ENCODE measurements at regions not wholly inside any gene's neighbourhood (a gene's known extent, or its start where the extent isn't known, plus 50 kb on each side); places are given as distances from the start of the nearest gene placed in this dataset.

GRCh38 chr16:22614271-22614947 lies 103.7 kb downstream of the NPIPB5 start:
- H3F3A ChIP-seq (ENCODE audit: control insufficient read depth, insufficient read depth), result no peaks in the 10 kb centered on the region
- no peaks in the 10 kb centered on the region for H3K9me3 ChIP-seq (ENCODE audit: control insufficient read depth, insufficient read depth, low read length)
- no peaks in the 10 kb centered on the region for H3K4me1 ChIP-seq (ENCODE audit: control insufficient read depth, low read length)
- no peaks in the 10 kb centered on the region for H3K27me3 ChIP-seq (ENCODE audit: control insufficient read depth, low read length)
- no peaks in the 10 kb centered on the region for H3K36me3 ChIP-seq (ENCODE audit: control insufficient read depth, low read length)
- TF ChIP-seq EZH2phosphoT487 (IDR thresholded peaks at IDR 0.05; ENCODE audit: borderline replicate concordance, low read length), result no peak
- TF ChIP-seq, protein P1, sequence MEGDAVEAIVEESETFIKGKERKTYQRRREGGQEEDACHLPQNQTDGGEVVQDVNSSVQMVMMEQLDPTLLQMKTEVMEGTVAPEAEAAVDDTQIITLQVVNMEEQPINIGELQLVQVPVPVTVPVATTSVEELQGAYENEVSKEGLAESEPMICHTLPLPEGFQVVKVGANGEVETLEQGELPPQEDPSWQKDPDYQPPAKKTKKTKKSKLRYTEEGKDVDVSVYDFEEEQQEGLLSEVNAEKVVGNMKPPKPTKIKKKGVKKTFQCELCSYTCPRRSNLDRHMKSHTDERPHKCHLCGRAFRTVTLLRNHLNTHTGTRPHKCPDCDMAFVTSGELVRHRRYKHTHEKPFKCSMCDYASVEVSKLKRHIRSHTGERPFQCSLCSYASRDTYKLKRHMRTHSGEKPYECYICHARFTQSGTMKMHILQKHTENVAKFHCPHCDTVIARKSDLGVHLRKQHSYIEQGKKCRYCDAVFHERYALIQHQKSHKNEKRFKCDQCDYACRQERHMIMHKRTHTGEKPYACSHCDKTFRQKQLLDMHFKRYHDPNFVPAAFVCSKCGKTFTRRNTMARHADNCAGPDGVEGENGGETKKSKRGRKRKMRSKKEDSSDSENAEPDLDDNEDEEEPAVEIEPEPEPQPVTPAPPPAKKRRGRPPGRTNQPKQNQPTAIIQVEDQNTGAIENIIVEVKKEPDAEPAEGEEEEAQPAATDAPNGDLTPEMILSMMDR (IDR thresholded peaks at IDR 0.05; ENCODE audit: low read depth, low read length, poor library complexity, severe bottlenecking), result no peak
- no peaks in the 10 kb centered on the region for H4K20me1 ChIP-seq (ENCODE audit: control insufficient read depth, insufficient read depth, low read depth, low read length)
- H3K4me3 ChIP-seq (ENCODE audit: low read length), result no peak overlapping the region
- no peaks in the 10 kb centered on the region; the same call in 1 of the 2 replicates for H3K9me2 ChIP-seq (replicated peaks; ENCODE audit: control insufficient read depth, low read length)
- H3K27ac ChIP-seq (ENCODE audit: low read depth, low read length), result no peak overlapping the region
- H3K4me2 ChIP-seq (ENCODE audit: low read length), result no peak overlapping the region
- H3K79me2 ChIP-seq (ENCODE audit: control insufficient read depth, low read length), result no peaks in the 10 kb centered on the region

- no peaks in the 10 kb centered on the region; the same call in 1 of the 2 replicates for H3K9me2 ChIP-seq (replicated peaks; ENCODE audit: control insufficient read depth, low read length)
- H4K20me1 ChIP-seq (ENCODE audit: control insufficient read depth, insufficient read depth, low read depth, low read length), result no peaks in the 10 kb centered on the region
- no peak overlapping the region for H3K4me3 ChIP-seq (ENCODE audit: low read length)
- H3K9me3 ChIP-seq (ENCODE audit: control insufficient read depth, insufficient read depth, low read length), result no peaks in the 10 kb centered on the region
- H3K4me2 ChIP-seq (ENCODE audit: low read length), result no peak overlapping the region
- no peaks in the 10 kb centered on the region for H3F3A ChIP-seq (ENCODE audit: control insufficient read depth, insufficient read depth)
- no peaks in the 10 kb centered on the region for H3K4me1 ChIP-seq (ENCODE audit: control insufficient read depth, low read length)
- H3K79me2 ChIP-seq (ENCODE audit: control insufficient read depth, low read length), result no peaks in the 10 kb centered on the region
- no peaks in the 10 kb centered on the region for H3K36me3 ChIP-seq (ENCODE audit: control insufficient read depth, low read length)
- H3K27me3 ChIP-seq (ENCODE audit: control insufficient read depth, low read length), result peaks cover 3% of the 10 kb centered on the region; the same call in 1 of the 2 replicates
- TF ChIP-seq EZH2phosphoT487 (IDR thresholded peaks at IDR 0.05; ENCODE audit: borderline replicate concordance, low read length), result no peak
- TF ChIP-seq, protein P1 (IDR thresholded peaks at IDR 0.05; ENCODE audit: low read depth, low read length, poor library complexity, severe bottlenecking), result no peak
- no peak overlapping the region for H3K27ac ChIP-seq (ENCODE audit: low read depth, low read length)
Observed at GRCh38 chr16:22618842-22619241, 108.2 kb downstream of the NPIPB5 start.

DNA sequence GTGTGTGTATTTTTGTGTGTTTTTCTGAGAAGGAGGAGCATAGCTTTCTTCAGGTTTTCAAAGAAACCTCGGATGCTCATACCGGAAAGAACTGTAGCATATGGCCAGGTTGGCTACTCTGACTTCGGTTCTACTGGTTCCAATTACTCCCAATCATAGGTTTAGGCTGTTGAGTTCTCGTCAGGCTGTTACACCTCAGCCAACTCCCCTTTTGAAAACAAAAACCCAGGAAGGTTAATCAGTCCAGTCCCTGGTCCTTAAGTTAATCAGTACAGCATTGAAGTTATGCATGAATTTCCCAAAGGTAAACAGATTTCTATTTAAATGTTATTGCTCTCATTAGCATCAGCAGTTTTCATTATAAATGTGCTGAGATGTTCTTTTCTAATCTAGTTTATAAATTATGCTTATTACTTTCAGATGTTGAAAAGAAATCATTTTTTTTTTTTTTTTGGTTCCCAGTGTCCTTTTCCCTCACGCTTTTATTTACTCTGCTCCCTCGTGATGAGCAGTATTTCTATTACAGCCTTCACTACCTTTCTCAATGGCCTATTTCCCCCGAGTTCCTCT lies 111.0 kb downstream of the NPIPB5 start:
- H3F3A ChIP-seq (ENCODE audit: control insufficient read depth, insufficient read depth), result no peaks in the 10 kb centered on the region
- no peak overlapping the region for H3K4me3 ChIP-seq (ENCODE audit: low read length)
- H3K4me1 ChIP-seq (ENCODE audit: control insufficient read depth, low read length), result no peaks in the 10 kb centered on the region
- peaks cover 6% of the 10 kb centered on the region; the same call in 1 of the 2 replicates for H3K27me3 ChIP-seq (ENCODE audit: control insufficient read depth, low read length)
- TF ChIP-seq EZH2phosphoT487 (IDR thresholded peaks at IDR 0.05; ENCODE audit: borderline replicate concordance, low read length), result no peak
- TF ChIP-seq, protein P1 (IDR thresholded peaks at IDR 0.05; ENCODE audit: low read depth, low read length, poor library complexity, severe bottlenecking), result no peak
- H3K27ac ChIP-seq (ENCODE audit: low read depth, low read length), result no peak overlapping the region
- H3K9me2 ChIP-seq (replicated peaks; ENCODE audit: control insufficient read depth, low read length), result no peaks in the 10 kb centered on the region
- no peaks in the 10 kb centered on the region for H3K79me2 ChIP-seq (ENCODE audit: control insufficient read depth, low read length)
- H3K9me3 ChIP-seq (ENCODE audit: control insufficient read depth, insufficient read depth, low read length), result no peaks in the 10 kb centered on the region
- H3K36me3 ChIP-seq (ENCODE audit: control insufficient read depth, low read length), result no peaks in the 10 kb centered on the region
- no peaks in the 10 kb centered on the region for H4K20me1 ChIP-seq (ENCODE audit: control insufficient read depth, insufficient read depth, low read depth, low read length)
- H3K4me2 ChIP-seq (ENCODE audit: low read length), result no peak overlapping the region
